ENCODE measurements at regions not wholly inside any gene's neighbourhood (a gene's known extent, or its start where the extent isn't known, plus 50 kb on each side); places are given as distances from the start of the nearest gene placed in this dataset.

DNA sequence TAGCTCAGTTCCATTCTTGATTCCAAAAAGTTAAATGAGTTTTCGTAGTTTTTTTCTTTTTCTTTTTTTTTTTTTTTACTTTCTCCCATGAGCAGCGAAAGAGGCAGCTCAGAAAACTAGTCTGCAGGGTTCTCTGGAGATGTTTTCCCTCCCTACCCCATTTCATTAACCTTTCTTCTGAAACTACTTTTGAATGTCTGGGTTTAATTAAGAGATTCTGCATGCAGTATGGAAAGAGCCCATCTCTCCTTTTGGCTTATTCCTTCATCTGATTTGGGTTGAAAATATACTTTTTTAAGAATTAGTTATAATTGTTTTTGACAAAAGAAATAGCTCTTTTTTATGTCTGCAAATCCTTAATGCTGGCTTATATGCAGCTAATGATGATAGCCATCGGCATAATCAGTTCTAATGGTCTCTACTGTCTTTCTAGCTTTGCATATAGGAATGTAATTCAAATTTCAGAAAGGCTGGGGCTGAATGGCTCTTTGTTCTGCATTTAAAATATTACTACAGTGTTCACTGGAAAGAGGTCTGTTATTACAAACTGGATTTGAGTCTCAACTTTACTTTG is 265.3 kb downstream of the FAT3 start:
- ChIA-PET POLR2A (no interaction called here), CTCF (interaction anchor here (1.6 kb wide), 1 partner anchor 28 kb away, joined by 5 read pairs; no protein-coding TSS in a partner anchor)
- TF ChIP-seq, protein P1, sequence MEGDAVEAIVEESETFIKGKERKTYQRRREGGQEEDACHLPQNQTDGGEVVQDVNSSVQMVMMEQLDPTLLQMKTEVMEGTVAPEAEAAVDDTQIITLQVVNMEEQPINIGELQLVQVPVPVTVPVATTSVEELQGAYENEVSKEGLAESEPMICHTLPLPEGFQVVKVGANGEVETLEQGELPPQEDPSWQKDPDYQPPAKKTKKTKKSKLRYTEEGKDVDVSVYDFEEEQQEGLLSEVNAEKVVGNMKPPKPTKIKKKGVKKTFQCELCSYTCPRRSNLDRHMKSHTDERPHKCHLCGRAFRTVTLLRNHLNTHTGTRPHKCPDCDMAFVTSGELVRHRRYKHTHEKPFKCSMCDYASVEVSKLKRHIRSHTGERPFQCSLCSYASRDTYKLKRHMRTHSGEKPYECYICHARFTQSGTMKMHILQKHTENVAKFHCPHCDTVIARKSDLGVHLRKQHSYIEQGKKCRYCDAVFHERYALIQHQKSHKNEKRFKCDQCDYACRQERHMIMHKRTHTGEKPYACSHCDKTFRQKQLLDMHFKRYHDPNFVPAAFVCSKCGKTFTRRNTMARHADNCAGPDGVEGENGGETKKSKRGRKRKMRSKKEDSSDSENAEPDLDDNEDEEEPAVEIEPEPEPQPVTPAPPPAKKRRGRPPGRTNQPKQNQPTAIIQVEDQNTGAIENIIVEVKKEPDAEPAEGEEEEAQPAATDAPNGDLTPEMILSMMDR (IDR thresholded peaks at IDR 0.05; ENCODE audit: control extremely low read depth, extremely low read depth, low read depth, missing control alignments): no peak
- DNase-seq (ENCODE audit: extremely low spot score): no peak

DNA sequence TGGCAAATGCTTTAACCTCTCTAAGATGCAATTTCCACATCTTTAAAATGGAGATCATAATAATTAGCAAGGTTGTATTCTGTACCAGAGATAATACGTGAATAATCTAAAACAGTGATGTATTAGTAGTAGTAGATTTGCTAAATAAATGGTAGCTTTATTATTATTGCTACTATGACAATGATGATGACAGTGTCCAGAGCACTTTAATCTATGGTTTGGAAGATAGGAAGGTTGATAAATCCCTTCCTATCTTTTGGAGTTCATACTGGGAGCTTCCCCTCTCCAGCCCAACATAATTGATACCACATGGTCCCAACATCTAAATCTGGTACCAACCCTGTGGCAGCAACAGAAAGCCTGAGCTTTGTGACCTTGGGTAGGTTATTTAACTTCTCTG is 267.8 kb downstream of the FAT3 start:
- TF ChIP-seq, protein P1 (IDR thresholded peaks at IDR 0.05; ENCODE audit: control extremely low read depth, extremely low read depth, low read depth, missing control alignments): no peak
- ChIA-PET CTCF (interaction anchor here (1.3 kb wide), 1 partner anchor 16 kb away, joined by 3 read pairs; no protein-coding TSS in a partner anchor), POLR2A (no interaction called here)
- DNase-seq (ENCODE audit: extremely low spot score): no peak

DNA sequence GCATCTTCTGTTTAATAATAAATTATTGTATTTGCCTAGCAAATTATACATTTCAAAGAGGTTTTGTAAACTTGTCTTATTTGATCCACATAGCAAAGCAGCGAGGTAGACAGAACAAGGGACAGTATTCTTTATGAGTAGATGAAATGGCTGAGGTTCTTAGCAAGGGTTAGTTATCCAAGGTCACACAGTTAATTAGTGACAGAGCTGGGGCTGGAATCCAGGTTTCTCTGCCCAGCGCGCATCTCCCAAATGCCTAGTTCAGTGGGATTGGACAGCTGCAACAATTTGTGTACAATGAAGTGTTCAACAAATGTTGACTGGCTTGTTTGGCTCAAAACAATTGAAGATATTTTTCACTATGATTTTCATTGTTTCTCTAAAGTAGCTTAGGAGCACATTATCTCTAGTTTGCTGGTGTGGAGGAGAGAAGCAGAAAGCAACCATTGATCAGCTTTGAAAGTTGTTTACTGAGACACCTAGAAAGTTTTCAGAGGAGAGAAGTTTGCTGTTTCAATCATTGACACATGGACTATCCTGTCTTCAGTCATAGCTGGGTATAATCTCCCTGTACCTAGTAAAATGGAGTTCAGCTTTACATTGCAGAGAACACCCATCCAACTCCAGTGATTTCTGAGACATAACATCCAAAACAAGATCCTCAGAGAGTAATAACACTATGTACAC is 270.6 kb downstream of the FAT3 start:
- TF ChIP-seq, protein P1 (IDR thresholded peaks at IDR 0.05; ENCODE audit: control extremely low read depth, extremely low read depth, low read depth, missing control alignments): no peak
- CTCF ChIA-PET: interaction anchor here (0.8 to 1.0 kb wide), 3 partner anchors 10 to 18 kb away, joined by 3 read pairs; no protein-coding TSS in a partner anchor
- POLR2A ChIA-PET: interaction anchor here (0.6 kb wide), 1 partner anchor 99 kb away, joined by 3 read pairs; no protein-coding TSS in a partner anchor
- no peak for DNase-seq (ENCODE audit: extremely low spot score)

DNA sequence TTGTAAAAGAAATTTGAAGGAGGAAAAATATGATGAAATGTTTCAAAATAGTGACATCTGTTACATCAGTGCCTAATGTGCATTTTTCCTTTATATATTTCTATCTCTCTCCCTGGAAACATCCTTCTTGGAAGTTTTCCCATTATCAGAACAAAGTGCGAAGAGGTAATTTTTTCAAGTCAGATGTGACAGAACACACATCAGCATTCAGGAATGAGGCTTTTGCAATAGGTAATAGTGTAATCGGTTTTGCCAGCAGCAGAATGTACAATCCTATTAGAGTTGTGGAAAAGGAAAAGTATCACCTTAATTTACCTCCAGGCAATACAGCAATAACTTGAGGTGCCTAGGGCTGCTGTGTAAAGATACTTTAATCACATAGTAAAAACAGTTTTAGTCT is 275.8 kb downstream of the FAT3 start:
- ChIA-PET POLR2A (no interaction called here), CTCF (no interaction called here)
- TF ChIP-seq, protein P1 (IDR thresholded peaks at IDR 0.05; ENCODE audit: control extremely low read depth, extremely low read depth, low read depth, missing control alignments): no peak
- DNase-seq (ENCODE audit: extremely low spot score): no peak

DNA sequence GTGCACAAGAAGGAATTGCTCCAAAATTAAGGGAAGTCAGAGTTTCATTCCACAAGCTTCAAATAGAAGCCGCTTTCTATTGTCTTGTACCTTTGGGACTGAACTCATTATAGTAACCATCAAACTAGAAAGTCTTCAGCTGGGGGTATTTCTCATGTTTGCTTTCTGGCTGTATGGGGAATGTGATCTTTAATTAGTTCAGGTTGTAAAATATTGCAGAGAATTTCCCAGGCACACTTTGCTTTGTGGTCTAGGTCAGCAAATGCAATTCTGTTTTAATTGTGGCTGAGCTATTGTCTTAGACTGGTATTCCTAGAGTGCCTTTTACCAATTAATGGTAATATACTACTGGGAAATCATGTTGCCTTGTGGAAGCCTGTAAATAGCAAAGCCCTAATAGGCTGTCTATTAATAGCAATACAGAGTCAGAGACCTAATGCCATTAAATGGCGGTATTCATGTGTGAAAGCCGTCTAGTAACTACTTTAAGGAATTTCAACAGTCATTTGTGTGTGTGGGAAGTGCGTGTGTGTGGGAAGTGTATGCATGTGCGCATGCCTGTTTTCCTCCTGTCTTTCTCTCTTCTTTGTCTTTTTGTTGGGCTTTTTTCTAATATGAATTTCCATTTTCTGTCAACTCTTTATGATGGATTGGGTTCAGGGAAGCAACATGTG is 276.6 kb downstream of the FAT3 start:
- TF ChIP-seq, protein P1 (IDR thresholded peaks at IDR 0.05; ENCODE audit: control extremely low read depth, extremely low read depth, low read depth, missing control alignments): no peak
- DNase-seq (ENCODE audit: extremely low spot score): no peak
- ChIA-PET CTCF (no interaction called here), POLR2A (no interaction called here)

DNA sequence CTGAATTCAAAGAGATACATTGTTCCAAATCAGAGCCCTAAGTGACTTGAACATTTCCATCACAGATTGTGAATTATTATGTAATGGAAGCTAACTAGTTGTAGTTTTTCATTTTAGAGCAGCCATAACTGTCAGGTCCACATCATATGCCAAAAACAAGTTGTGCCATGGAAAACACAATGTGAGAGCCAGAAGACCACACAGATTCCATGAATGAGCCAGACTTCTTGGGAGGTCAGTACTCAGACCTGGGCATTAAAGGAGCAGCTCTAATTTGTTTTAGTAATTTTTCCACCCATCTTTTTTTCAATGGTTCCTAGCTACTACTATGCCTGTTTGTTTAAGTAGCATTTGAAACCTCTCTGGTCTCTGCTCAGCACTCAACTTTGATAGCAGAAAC is 279.4 kb downstream of the FAT3 start:
- no peak for DNase-seq (ENCODE audit: extremely low spot score)

More for the DNA sequence above, 279.4 kb downstream of the FAT3 start:
- ChIA-PET CTCF (no interaction called here), POLR2A (no interaction called here)
- TF ChIP-seq, protein P1 (IDR thresholded peaks at IDR 0.05; ENCODE audit: control extremely low read depth, extremely low read depth, low read depth, missing control alignments): no peak
